ENCODE measurements at regions not wholly inside any gene's neighbourhood (a gene's known extent, or its start where the extent isn't known, plus 50 kb on each side); places are given as distances from the start of the nearest gene placed in this dataset.
"Not testable (repeated sequence)": the region's sequence is repeated elsewhere in the genome, so short reads cannot be mapped to it uniquely, and the experiment has no call there.

- no peak overlapping the region for H3K27ac Mint-ChIP-seq
- DNase-seq = no peak
- peaks cover 2% of the 10 kb centered on the region for H3K4me1 Mint-ChIP-seq
- POLR2A ChIA-PET = no interaction called here
- ATAC-seq (ENCODE audit: low read depth) = no peak
- H3K4me3 Mint-ChIP-seq = no peak overlapping the region
- H3K9me3 Mint-ChIP-seq = peaks cover 3% of the 10 kb centered on the region
- peaks cover 5% of the 10 kb centered on the region for H3K27me3 Mint-ChIP-seq
- H3K36me3 Mint-ChIP-seq = no peaks in the 10 kb centered on the region
Measured at GRCh38 chr1:213779228-213779627, 208.5 kb upstream of the PROX1 start.

- Mint-ChIP-seq H3K27ac (no peak overlapping the region), H3K4me3 (no peak overlapping the region)
- no peak for DNase-seq
Measured at GRCh38 chr1:213782941-213783672, 204.7 kb upstream of the PROX1 start.

GRCh38 chr1:213783893-213784292 lies 203.9 kb upstream of the PROX1 start:
- Mint-ChIP-seq H3K27ac (no peak overlapping the region), H3K27me3 (peaks cover 5% of the 10 kb centered on the region), H3K9me3 (peaks cover 3% of the 10 kb centered on the region), H3K4me3 (no peak overlapping the region), H3K36me3 (no peaks in the 10 kb centered on the region), H3K4me1 (peaks cover 2% of the 10 kb centered on the region)
- no peak for DNase-seq
- POLR2A ChIA-PET = no interaction called here
- ATAC-seq (ENCODE audit: low read depth) = no peak

More at GRCh38 chr1:213782941-213783672, 204.7 kb upstream of the PROX1 start:
- no peak for ATAC-seq (ENCODE audit: low read depth)
- Mint-ChIP-seq H3K27me3 (peaks cover 5% of the 10 kb centered on the region), H3K36me3 (no peaks in the 10 kb centered on the region), H3K9me3 (peaks cover 3% of the 10 kb centered on the region), H3K4me1 (peaks cover 2% of the 10 kb centered on the region)
- POLR2A ChIA-PET = no interaction called here

- Mint-ChIP-seq H3K9me3 (peaks cover 3% of the 10 kb centered on the region), H3K36me3 (no peaks in the 10 kb centered on the region), H3K4me3 (no peak overlapping the region), H3K27ac (no peak overlapping the region), H3K27me3 (peaks cover 5% of the 10 kb centered on the region), H3K4me1 (peaks cover 2% of the 10 kb centered on the region)
- POLR2A ChIA-PET = no interaction called here
- DNase-seq (no peak), ATAC-seq (ENCODE audit: low read depth) (no peak)
Measured at GRCh38 chr1:213786683-213787082, 201.1 kb upstream of the PROX1 start.

- Mint-ChIP-seq H3K27me3 (no peaks in the 10 kb centered on the region), H3K27ac (no peak overlapping the region), H3K9me3 (peaks cover 2% of the 10 kb centered on the region), H3K4me3 (no peak overlapping the region), H3K4me1 (no peaks in the 10 kb centered on the region), H3K36me3 (no peaks in the 10 kb centered on the region)
- ATAC-seq (ENCODE audit: low read depth) (no peak), DNase-seq (no peak)
- POLR2A ChIA-PET = no interaction called here
Measured at GRCh38 chr1:213790565-213790964, 197.2 kb upstream of the PROX1 start.

GRCh38 chr1:213793482-213794067 lies 194.2 kb upstream of the PROX1 start:
- no peaks in the 10 kb centered on the region for H3K4me1 Mint-ChIP-seq
- no peak overlapping the region for H3K27ac Mint-ChIP-seq
- DNase-seq = no peak
- no peaks in the 10 kb centered on the region for H3K36me3 Mint-ChIP-seq
- no peaks in the 10 kb centered on the region for H3K27me3 Mint-ChIP-seq
- no peak for ATAC-seq (ENCODE audit: low read depth)
- POLR2A ChIA-PET = no interaction called here
- no peak overlapping the region for H3K4me3 Mint-ChIP-seq
- H3K9me3 Mint-ChIP-seq = peaks cover 2% of the 10 kb centered on the region

- no peak for ATAC-seq (ENCODE audit: low read depth)
- DNase-seq = no peak
- Mint-ChIP-seq H3K27me3 (no peaks in the 10 kb centered on the region), H3K4me3 (no peak overlapping the region), H3K27ac (no peak overlapping the region), H3K9me3 (peaks cover 2% of the 10 kb centered on the region), H3K4me1 (no peaks in the 10 kb centered on the region), H3K36me3 (no peaks in the 10 kb centered on the region)
- POLR2A ChIA-PET = no interaction called here
Measured at GRCh38 chr1:213796525-213796924, 191.2 kb upstream of the PROX1 start.

- H3K36me3 Mint-ChIP-seq; H3K27ac Mint-ChIP-seq; H3K27me3 Mint-ChIP-seq; H3K9me3 Mint-ChIP-seq; H3K4me3 Mint-ChIP-seq; H3K4me1 Mint-ChIP-seq; DNase-seq; POLR2A ChIA-PET; ATAC-seq (ENCODE audit: low read depth): not testable (repeated sequence)
Measured at GRCh38 chr1:213808288-213808687, 179.5 kb upstream of the PROX1 start.

GRCh38 chr1:213817156-213817555 lies 170.6 kb upstream of the PROX1 start:
- Mint-ChIP-seq H3K4me3 (no peak overlapping the region), H3K27me3 (no peaks in the 10 kb centered on the region), H3K27ac (no peak overlapping the region), H3K36me3 (no peaks in the 10 kb centered on the region), H3K4me1 (no peaks in the 10 kb centered on the region), H3K9me3 (no peaks in the 10 kb centered on the region)
- no peak for ATAC-seq (ENCODE audit: low read depth)
- POLR2A ChIA-PET = no interaction called here
- DNase-seq = no peak

GRCh38 chr1:213820362-213821149 lies 167.2 kb upstream of the PROX1 start:
- Mint-ChIP-seq H3K27ac (no peak overlapping the region), H3K36me3 (no peaks in the 10 kb centered on the region), H3K4me3 (no peak overlapping the region), H3K4me1 (no peaks in the 10 kb centered on the region), H3K9me3 (no peaks in the 10 kb centered on the region), H3K27me3 (no peaks in the 10 kb centered on the region)
- no peak for DNase-seq
- POLR2A ChIA-PET = no interaction called here
- no peak for ATAC-seq (ENCODE audit: low read depth)

- H3K27ac Mint-ChIP-seq = no peak overlapping the region
- no peaks in the 10 kb centered on the region for H3K36me3 Mint-ChIP-seq
- no peaks in the 10 kb centered on the region for H3K27me3 Mint-ChIP-seq
- DNase-seq = no peak
- H3K4me3 Mint-ChIP-seq = no peak overlapping the region
- POLR2A ChIA-PET = no interaction called here
- no peaks in the 10 kb centered on the region for H3K4me1 Mint-ChIP-seq
- no peak for ATAC-seq (ENCODE audit: low read depth)
- no peaks in the 10 kb centered on the region for H3K9me3 Mint-ChIP-seq
Measured at GRCh38 chr1:213821175-213821942, 166.4 kb upstream of the PROX1 start.

GRCh38 chr1:213821943-213822334 lies 165.8 kb upstream of the PROX1 start:
- Mint-ChIP-seq H3K9me3 (no peaks in the 10 kb centered on the region), H3K27ac (no peak overlapping the region), H3K4me1 (no peaks in the 10 kb centered on the region), H3K36me3 (no peaks in the 10 kb centered on the region), H3K27me3 (no peaks in the 10 kb centered on the region), H3K4me3 (no peak overlapping the region)
- DNase-seq = no peak
- POLR2A ChIA-PET = no interaction called here
- no peak for ATAC-seq (ENCODE audit: low read depth)

GRCh38 chr1:213826891-213827290 lies 160.9 kb upstream of the PROX1 start:
- POLR2A ChIA-PET = no interaction called here
- Mint-ChIP-seq H3K4me3 (no peak overlapping the region), H3K9me3 (no peaks in the 10 kb centered on the region), H3K36me3 (no peaks in the 10 kb centered on the region), H3K27me3 (no peaks in the 10 kb centered on the region), H3K4me1 (no peaks in the 10 kb centered on the region), H3K27ac (no peak overlapping the region)
- ATAC-seq (ENCODE audit: low read depth) (no peak), DNase-seq (no peak)
